NCI-H526 treated with DMSO at 0.1 percent for 48 hours (cell line): ENCODE measurements at regions not wholly inside any gene's neighbourhood (a gene's known extent, or its start where the extent isn't known, plus 50 kb on each side); places are given as distances from the start of the nearest gene placed in this dataset.

ENCODE experiments used
- DNase-seq: peaks from one replicate; lab custom pipeline; 2025; lab: John Stamatoyannopoulos, UW

GRCh38 chr10:106467506-106467905 lies 697.0 kb downstream of the SORCS1 start:
- no peak for DNase-seq

- DNase-seq, result no peak
Observed at GRCh38 chr10:106457522-106457921, 707.0 kb downstream of the SORCS1 start.

GRCh38 chr10:106454233-106454632 lies 710.3 kb downstream of the SORCS1 start:
- DNase-seq, result no peak

GRCh38 chr10:106450966-106451365 lies 713.5 kb downstream of the SORCS1 start:
- DNase-seq, result no peak

- no peak for DNase-seq
Observed at GRCh38 chr10:106446920-106447319, 717.6 kb downstream of the SORCS1 start.

GRCh38 chr10:106442223-106442622 lies 722.3 kb downstream of the SORCS1 start:
- no peak for DNase-seq

GRCh38 chr10:106440767-106441166 lies 723.7 kb downstream of the SORCS1 start:
- no peak for DNase-seq

GRCh38 chr10:106440355-106440754 lies 724.2 kb downstream of the SORCS1 start:
- no peak for DNase-seq

- no peak for DNase-seq
Observed at GRCh38 chr10:106439366-106439765, 725.1 kb downstream of the SORCS1 start.

GRCh38 chr10:106438386-106438785 lies 726.1 kb downstream of the SORCS1 start:
- DNase-seq, result no peak

GRCh38 chr10:106436123-106436715 lies 728.3 kb downstream of the SORCS1 start:
- no peak for DNase-seq

GRCh38 chr10:106435081-106435480 lies 729.4 kb downstream of the SORCS1 start:
- DNase-seq, result no peak

GRCh38 chr10:106424981-106425380 lies 739.5 kb downstream of the SORCS1 start:
- DNase-seq, result no peak

- DNase-seq, result no peak
Observed at GRCh38 chr10:106424054-106424453, 740.5 kb downstream of the SORCS1 start.

GRCh38 chr10:106410331-106410730 lies 754.2 kb downstream of the SORCS1 start:
- DNase-seq, result no peak

GRCh38 chr10:106405141-106405540 lies 759.4 kb downstream of the SORCS1 start:
- no peak for DNase-seq

- no peak for DNase-seq
Observed at GRCh38 chr10:106402458-106402857, 762.0 kb downstream of the SORCS1 start.

GRCh38 chr10:106401967-106402366 lies 762.5 kb downstream of the SORCS1 start:
- no peak for DNase-seq

- no peak for DNase-seq
Observed at GRCh38 chr10:106401161-106401560, 763.3 kb downstream of the SORCS1 start.

GRCh38 chr10:106399112-106399511 lies 765.4 kb downstream of the SORCS1 start:
- no peak for DNase-seq

- no peak for DNase-seq
Observed at GRCh38 chr10:106396192-106396591, 768.3 kb downstream of the SORCS1 start.

GRCh38 chr10:106395041-106395749 lies 769.3 kb downstream of the SORCS1 start:
- DNase-seq, result no peak

- DNase-seq, result no peak
Observed at GRCh38 chr10:106392778-106393177, 771.7 kb downstream of the SORCS1 start.

- no peak for DNase-seq
Observed at GRCh38 chr10:106387063-106387462, 777.4 kb downstream of the SORCS1 start.
